ENCODE measurements at regions not wholly inside any gene's neighbourhood (a gene's known extent, or its start where the extent isn't known, plus 50 kb on each side); places are given as distances from the start of the nearest gene placed in this dataset.

DNA sequence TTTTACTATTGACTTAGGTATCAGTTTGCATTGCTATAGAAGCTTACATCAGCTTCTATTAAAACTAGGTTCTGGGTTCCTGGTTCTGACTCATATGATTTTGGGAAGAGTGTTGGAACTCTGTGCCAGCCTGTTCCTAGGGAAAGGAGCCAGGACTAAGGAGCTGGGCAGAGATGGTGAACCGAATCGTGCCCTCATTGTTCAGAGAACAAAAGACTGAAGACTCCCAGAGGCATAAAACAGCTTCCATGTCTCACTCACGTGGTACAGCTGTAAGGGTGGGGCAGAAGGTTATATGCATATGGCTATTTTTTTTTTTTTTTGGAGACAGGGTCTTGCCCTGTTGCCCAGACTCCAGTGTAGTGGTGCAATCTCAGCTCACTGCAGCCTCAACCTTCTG is 89.1 kb upstream of the THBS2 start:
- Histone ChIP-seq H3K27ac (no peak overlapping the region), H3K27me3 (no peaks in the 10 kb centered on the region), H3K4me1 (no peaks in the 10 kb centered on the region), H3K36me3 (no peaks in the 10 kb centered on the region), H3K9me3 (no peaks in the 10 kb centered on the region), H3K4me3 (no peak overlapping the region)
- TF ChIP-seq, protein P1, sequence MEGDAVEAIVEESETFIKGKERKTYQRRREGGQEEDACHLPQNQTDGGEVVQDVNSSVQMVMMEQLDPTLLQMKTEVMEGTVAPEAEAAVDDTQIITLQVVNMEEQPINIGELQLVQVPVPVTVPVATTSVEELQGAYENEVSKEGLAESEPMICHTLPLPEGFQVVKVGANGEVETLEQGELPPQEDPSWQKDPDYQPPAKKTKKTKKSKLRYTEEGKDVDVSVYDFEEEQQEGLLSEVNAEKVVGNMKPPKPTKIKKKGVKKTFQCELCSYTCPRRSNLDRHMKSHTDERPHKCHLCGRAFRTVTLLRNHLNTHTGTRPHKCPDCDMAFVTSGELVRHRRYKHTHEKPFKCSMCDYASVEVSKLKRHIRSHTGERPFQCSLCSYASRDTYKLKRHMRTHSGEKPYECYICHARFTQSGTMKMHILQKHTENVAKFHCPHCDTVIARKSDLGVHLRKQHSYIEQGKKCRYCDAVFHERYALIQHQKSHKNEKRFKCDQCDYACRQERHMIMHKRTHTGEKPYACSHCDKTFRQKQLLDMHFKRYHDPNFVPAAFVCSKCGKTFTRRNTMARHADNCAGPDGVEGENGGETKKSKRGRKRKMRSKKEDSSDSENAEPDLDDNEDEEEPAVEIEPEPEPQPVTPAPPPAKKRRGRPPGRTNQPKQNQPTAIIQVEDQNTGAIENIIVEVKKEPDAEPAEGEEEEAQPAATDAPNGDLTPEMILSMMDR (IDR thresholded peaks at IDR 0.05) = no peak
- no peak for DNase-seq (ENCODE audit: low spot score)

DNA sequence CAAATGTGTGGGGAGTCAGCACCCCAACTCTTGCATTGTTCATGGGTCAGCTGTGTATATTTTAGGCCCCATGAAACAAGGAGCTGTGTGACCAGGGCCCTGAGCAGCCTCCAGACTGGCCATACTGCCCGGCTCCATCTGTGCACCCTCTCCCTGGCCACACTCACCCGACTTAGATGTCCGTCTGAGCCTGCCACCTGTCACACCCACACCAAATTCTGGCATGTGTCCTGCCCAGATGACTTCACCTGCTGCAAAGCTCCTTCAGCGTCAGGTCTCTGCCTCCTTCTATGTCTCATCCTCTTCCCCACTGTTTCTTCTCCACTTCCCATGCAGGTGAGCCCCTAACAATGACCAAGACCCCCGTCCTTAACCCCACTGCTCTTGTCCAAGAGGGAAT is 88.1 kb upstream of the THBS2 start:
- Histone ChIP-seq H3K9me3 (no peaks in the 10 kb centered on the region), H3K4me3 (no peak overlapping the region), H3K27ac (no peak overlapping the region), H3K4me1 (no peaks in the 10 kb centered on the region), H3K27me3 (no peaks in the 10 kb centered on the region), H3K36me3 (no peaks in the 10 kb centered on the region)
- no peak for DNase-seq (ENCODE audit: low spot score)
- TF ChIP-seq, protein P1 (IDR thresholded peaks at IDR 0.05) = no peak

DNA sequence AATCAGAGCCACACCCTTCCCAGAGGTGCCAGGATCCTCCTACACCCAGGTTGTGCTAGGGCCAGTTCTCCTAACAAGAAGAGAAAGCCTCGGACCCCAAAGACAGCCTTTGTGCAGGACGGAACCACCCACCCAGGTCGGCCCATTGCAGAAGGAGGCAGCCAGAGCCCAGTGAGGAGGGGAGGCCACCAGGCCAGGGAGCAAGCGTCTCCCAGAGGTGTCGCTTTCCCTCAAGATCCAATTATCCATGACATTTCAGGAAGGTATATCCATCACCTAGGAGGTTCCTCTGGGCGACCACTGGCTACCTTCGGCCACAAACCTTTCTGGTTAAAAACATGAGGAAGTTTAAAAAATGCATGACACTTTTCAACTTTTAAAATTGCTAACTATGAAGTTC is 87.4 kb upstream of the THBS2 start:
- no peak for DNase-seq (ENCODE audit: low spot score)
- TF ChIP-seq, protein P1 (IDR thresholded peaks at IDR 0.05) = no peak
- H3K36me3 ChIP-seq = no peaks in the 10 kb centered on the region
- no peaks in the 10 kb centered on the region for H3K27me3 ChIP-seq
- no peaks in the 10 kb centered on the region for H3K9me3 ChIP-seq
- H3K27ac ChIP-seq = no peak overlapping the region
- H3K4me1 ChIP-seq = no peaks in the 10 kb centered on the region
- H3K4me3 ChIP-seq = no peak overlapping the region

DNA sequence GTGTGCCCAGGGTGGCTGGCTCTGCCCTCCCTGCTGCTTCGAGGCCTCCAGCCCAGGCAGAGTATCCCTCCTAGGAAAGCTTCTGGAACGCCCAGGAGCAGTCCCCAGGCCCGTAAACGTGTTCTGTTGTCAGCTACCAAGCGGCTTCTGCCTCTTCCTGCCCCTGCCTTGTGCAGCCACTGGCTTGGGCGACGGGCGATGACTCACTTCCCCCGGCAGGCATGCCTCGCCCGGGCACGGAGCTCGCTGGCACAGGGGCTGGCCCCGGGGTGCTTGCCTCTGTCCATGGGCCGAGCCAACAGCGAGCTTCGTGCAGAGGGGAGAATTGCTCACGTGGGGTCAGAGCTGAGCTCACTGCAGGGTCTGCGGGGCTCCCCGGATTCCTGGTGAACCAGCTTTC is 86.7 kb upstream of the THBS2 start:
- Histone ChIP-seq H3K27me3 (no peaks in the 10 kb centered on the region), H3K9me3 (no peaks in the 10 kb centered on the region), H3K27ac (no peak overlapping the region), H3K36me3 (no peaks in the 10 kb centered on the region), H3K4me3 (no peak overlapping the region), H3K4me1 (no peaks in the 10 kb centered on the region)
- no peak for DNase-seq (ENCODE audit: low spot score)
- TF ChIP-seq, protein P1 (IDR thresholded peaks at IDR 0.05) = no peak

DNA sequence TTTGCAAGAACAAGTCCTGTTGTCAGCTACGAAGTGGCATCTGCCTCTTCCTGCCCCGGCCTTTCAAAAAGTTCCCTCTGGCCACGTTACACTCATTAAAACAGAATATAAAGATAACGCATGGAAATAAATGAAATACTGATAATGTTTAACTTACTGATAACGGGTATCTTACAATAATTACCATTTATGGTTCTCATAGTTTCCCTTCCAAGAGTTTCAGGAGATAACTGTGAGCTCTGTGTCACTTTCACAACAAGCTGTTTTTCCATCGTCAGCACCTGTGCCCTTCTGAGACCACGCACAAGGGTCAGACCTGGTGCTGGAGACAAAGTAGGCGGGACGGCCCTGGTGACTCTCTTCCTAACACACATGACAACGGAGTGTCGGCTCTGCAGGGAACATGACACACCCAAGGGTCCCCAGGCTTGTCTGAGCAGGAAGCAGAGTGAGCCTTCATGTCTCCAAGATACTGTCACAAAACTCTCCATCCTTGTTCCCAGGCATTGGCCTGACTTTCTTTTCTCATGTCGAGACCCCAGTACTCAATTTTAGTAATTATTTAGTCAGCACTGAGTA is 86.2 kb upstream of the THBS2 start:
- no peak for DNase-seq (ENCODE audit: low spot score)
- H3K9me3 ChIP-seq = no peaks in the 10 kb centered on the region
- H3K36me3 ChIP-seq = no peaks in the 10 kb centered on the region
- no peak overlapping the region for H3K27ac ChIP-seq
- no peaks in the 10 kb centered on the region for H3K27me3 ChIP-seq
- TF ChIP-seq, protein P1 (IDR thresholded peaks at IDR 0.05) = no peak
- no peaks in the 10 kb centered on the region for H3K4me1 ChIP-seq
- H3K4me3 ChIP-seq = no peak overlapping the region

DNA sequence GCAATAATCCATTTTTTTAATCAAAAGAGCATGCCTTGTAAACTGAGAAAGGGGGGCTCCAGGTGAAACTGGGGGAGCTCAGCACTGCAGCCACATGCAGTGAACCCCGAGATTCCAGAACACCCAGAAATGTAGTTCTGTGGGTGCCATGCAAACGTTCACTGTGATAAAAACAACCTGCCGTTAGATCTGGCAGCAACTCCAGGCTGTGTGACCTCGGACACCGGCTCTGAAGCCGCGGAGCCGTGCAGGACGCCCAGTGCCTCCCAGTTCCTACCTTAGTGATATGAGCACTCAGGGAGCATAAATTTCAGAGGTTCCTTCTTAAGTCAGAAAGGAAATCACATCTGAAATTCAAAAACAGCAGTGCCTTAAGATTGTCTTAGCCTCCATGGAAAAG is 85.4 kb upstream of the THBS2 start:
- DNase-seq (ENCODE audit: low spot score) = no peak
- TF ChIP-seq, protein P1 (IDR thresholded peaks at IDR 0.05) = no peak
- no peaks in the 10 kb centered on the region for H3K4me1 ChIP-seq
- no peaks in the 10 kb centered on the region for H3K9me3 ChIP-seq
- H3K27me3 ChIP-seq = no peaks in the 10 kb centered on the region
- H3K36me3 ChIP-seq = no peaks in the 10 kb centered on the region
- no peak overlapping the region for H3K27ac ChIP-seq
- H3K4me3 ChIP-seq = no peak overlapping the region
